Loucy (cell line): ENCODE measurements at regions not wholly inside any gene's neighbourhood (a gene's known extent, or its start where the extent isn't known, plus 50 kb on each side); places are given as distances from the start of the nearest gene placed in this dataset.

Experiments used
- H2AFZ ChIP-seq: fragments of 200-600 bp; sonication (generic); 2 replicates; pipeline ENCODE4 v1.6.0; 2016; ENCODE audit warnings: antibody characterized with exemption, mild to moderate bottlenecking, low read length, moderate library complexity
- H3F3A ChIP-seq: fragments of 200-600 bp; 2 replicates; pipeline ENCODE4 v1.6.0; 2016; ENCODE audit warnings: antibody characterized with exemption, low read depth, mild to moderate bottlenecking
- H3K27me3 ChIP-seq: fragments of 200-600 bp; sonication (generic); 2 replicates; pipeline ENCODE4 v1.6.1; 2014; ENCODE audit warnings: low read length, mild to moderate bottlenecking; ENCODE audit not compliant: insufficient read depth, poor library complexity, severe bottlenecking
- H3K36me3 ChIP-seq: fragments of 200-600 bp; sonication (generic); 2 replicates; pipeline ENCODE4 v1.6.1; 2016; ENCODE audit warnings: low read length; ENCODE audit not compliant: insufficient read depth
- H3K4me1 ChIP-seq: fragments of 200-600 bp; sonication (generic); 2 replicates; pipeline ENCODE4 v1.5.1; 2014; ENCODE audit warnings: low read length, mild to moderate bottlenecking; ENCODE audit not compliant: insufficient read depth, poor library complexity, severe bottlenecking
- H3K4me2 ChIP-seq: fragments of 200-600 bp; sonication (generic); 2 replicates; pipeline ENCODE4 v1.6.0; 2014; ENCODE audit warnings: antibody characterized with exemption, low read length, low read depth, mild to moderate bottlenecking; ENCODE audit not compliant: poor library complexity, severe bottlenecking
- H3K4me3 ChIP-seq: fragments of 200-600 bp; sonication (generic); 2 replicates; pipeline ENCODE4 v1.5.1; 2014; ENCODE audit warnings: low read length, mild to moderate bottlenecking, mixed read lengths; ENCODE audit not compliant: poor library complexity, severe bottlenecking
- H3K79me2 ChIP-seq: fragments of 200-600 bp; sonication (generic); 2 replicates; pipeline ENCODE4 v1.6.1; 2014; ENCODE audit warnings: low read length; ENCODE audit not compliant: insufficient read depth
- H3K9ac ChIP-seq: fragments of 200-600 bp; sonication (generic); 2 replicates; pipeline ENCODE4 v1.6.0; 2014; ENCODE audit warnings: mild to moderate bottlenecking, low read depth, low read length, moderate library complexity; ENCODE audit not compliant: poor library complexity, severe bottlenecking
- H3K9me2 ChIP-seq: fragments of 200-600 bp; sonication (generic); replicated peaks from 2 replicates; pipeline ENCODE4 v1.6.1; 2016; ENCODE audit warnings: low read depth, low read length, mixed read lengths
- H3K9me3 ChIP-seq: fragments of 200-600 bp; sonication (generic); 2 replicates; pipeline ENCODE4 v1.6.1; 2014; ENCODE audit warnings: mild to moderate bottlenecking, antibody characterized with exemption, low read length, low read depth; ENCODE audit not compliant: insufficient read depth
- H4K20me1 ChIP-seq: fragments of 200-600 bp; sonication (generic); 2 replicates; pipeline ENCODE4 v1.6.0; 2014; ENCODE audit warnings: antibody characterized with exemption, low read length, mild to moderate bottlenecking; ENCODE audit not compliant: insufficient read depth, poor library complexity, severe bottlenecking
- EZH2phosphoT487 ChIP-seq: fragments of 200-600 bp; IDR thresholded peaks from 2 replicates; pipeline ENCODE4 v1.6.1; 2018; ENCODE audit warnings: antibody characterized with exemption, mild to moderate bottlenecking, moderate library complexity, borderline replicate concordance
- TF ChIP-seq, protein P1 (sequence below): fragments of 200-600 bp; sonication (generic); conservative IDR thresholded peaks from 2 replicates; pipeline ENCODE4 v1.5.1; 2014; ENCODE audit warnings: mild to moderate bottlenecking, antibody characterized with exemption, low read length

DNA sequence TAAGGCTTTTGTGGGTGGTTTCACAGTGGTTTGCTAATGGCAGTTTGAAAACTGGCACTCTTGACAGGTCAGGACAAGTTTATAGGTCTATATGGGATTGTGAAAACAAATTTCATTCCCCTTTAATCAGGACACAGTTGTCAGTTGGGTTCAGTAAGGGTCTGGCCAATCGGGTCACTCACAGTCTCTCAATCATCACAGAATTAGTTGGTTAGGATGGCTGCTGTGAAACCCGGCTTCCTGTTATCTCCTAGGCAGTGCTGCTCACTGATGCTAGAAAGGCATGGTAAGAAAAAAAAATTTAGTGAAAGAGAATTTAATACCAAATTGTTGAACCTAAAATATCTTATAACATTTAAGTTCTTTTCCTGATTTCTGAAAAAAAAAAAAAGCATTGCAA lies 1730.1 kb downstream of the EFNB2 start:
- Histone ChIP-seq H2AFZ (peak overlapping the region; percentile 56; the same call in 1 of the 2 replicates), H3F3A (no peaks in the 10 kb centered on the region), H3K9me2 (no peaks in the 10 kb centered on the region), H3K9me3 (no peaks in the 10 kb centered on the region), H3K27me3 (no peaks in the 10 kb centered on the region), H3K9ac (peak overlapping the region; percentile 9), H3K4me3 (no peak overlapping the region), H4K20me1 (no peaks in the 10 kb centered on the region), H3K79me2 (no peaks in the 10 kb centered on the region), H3K4me2 (no peak overlapping the region), H3K4me1 (peaks cover 22% of the 10 kb centered on the region), H3K36me3 (no peaks in the 10 kb centered on the region)
- TF ChIP-seq, protein P1, sequence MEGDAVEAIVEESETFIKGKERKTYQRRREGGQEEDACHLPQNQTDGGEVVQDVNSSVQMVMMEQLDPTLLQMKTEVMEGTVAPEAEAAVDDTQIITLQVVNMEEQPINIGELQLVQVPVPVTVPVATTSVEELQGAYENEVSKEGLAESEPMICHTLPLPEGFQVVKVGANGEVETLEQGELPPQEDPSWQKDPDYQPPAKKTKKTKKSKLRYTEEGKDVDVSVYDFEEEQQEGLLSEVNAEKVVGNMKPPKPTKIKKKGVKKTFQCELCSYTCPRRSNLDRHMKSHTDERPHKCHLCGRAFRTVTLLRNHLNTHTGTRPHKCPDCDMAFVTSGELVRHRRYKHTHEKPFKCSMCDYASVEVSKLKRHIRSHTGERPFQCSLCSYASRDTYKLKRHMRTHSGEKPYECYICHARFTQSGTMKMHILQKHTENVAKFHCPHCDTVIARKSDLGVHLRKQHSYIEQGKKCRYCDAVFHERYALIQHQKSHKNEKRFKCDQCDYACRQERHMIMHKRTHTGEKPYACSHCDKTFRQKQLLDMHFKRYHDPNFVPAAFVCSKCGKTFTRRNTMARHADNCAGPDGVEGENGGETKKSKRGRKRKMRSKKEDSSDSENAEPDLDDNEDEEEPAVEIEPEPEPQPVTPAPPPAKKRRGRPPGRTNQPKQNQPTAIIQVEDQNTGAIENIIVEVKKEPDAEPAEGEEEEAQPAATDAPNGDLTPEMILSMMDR = no peak
- TF ChIP-seq EZH2phosphoT487 = no peak

DNA sequence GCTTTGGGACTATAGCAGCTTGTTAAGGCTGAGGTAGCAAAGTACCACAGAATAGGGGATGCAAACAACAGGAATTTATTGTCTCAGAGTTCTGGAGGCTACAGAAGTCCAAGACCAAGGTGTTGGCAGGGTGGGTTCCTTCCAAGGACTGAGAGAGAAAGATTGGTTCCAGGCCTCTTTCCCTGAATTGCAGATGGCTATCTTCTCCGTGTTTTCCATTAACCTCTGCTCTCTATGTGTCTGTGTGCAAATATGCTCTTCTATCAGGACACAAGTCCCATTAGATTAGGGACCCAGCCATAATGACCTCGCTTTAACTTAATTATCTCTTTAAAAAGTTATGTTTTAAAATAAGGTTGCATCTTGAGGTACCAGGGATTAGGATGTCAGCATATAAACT lies 1732.9 kb upstream of the SLC10A2 start:
- no peak overlapping the region for H3K4me3 ChIP-seq

DNA sequence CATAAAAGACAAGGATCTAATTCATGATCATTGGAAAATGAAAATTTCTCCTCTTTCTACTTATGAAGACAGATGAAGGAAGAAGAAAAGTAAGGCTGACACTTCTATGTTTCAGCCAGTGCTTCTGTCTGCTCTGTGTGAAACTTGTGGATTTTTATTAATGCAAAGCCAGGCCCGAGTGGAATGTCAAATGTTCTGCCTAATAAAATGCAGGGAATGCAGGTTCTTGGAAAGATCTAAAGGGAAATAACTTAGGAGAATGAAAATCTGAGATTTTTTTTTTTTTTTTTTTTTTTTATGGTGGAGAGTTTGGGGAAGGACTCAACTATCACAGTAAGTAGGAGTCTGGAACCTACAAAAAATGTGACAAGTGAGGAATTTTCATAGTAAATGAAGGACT lies 1732.3 kb upstream of the SLC10A2 start:
- Histone ChIP-seq H3K9me3 (no peaks in the 10 kb centered on the region), H3K4me3 (no peak overlapping the region), H3K36me3 (no peaks in the 10 kb centered on the region), H3K4me1 (no peaks in the 10 kb centered on the region), H3K4me2 (no peak overlapping the region), H3K79me2 (no peaks in the 10 kb centered on the region), H3K27me3 (no peaks in the 10 kb centered on the region), H3K9ac (no peak overlapping the region), H2AFZ (no peak overlapping the region), H3K9me2 (no peaks in the 10 kb centered on the region), H3F3A (no peaks in the 10 kb centered on the region), H4K20me1 (no peaks in the 10 kb centered on the region)
- TF ChIP-seq, protein P1 = no peak
- TF ChIP-seq EZH2phosphoT487 = no peak

More for the DNA sequence above, 1732.9 kb upstream of the SLC10A2 start:
- TF ChIP-seq EZH2phosphoT487 = no peak
- TF ChIP-seq, protein P1 = no peak
- H4K20me1 ChIP-seq = no peaks in the 10 kb centered on the region
- no peaks in the 10 kb centered on the region for H3K27me3 ChIP-seq
- H3K4me2 ChIP-seq = no peak overlapping the region
- H2AFZ ChIP-seq = no peak overlapping the region
- H3K4me1 ChIP-seq = no peaks in the 10 kb centered on the region
- no peaks in the 10 kb centered on the region for H3K9me3 ChIP-seq
- no peaks in the 10 kb centered on the region for H3K36me3 ChIP-seq
- no peaks in the 10 kb centered on the region for H3F3A ChIP-seq
- H3K79me2 ChIP-seq = no peaks in the 10 kb centered on the region
- H3K9ac ChIP-seq = no peak overlapping the region
- no peaks in the 10 kb centered on the region for H3K9me2 ChIP-seq
